A549 (cell line): ENCODE measurements at regions not wholly inside any gene's neighbourhood (a gene's known extent, or its start where the extent isn't known, plus 50 kb on each side); places are given as distances from the start of the nearest gene placed in this dataset.

Experiments
- ATAC-seq, 2 experiments: fragments of 200-7000 bp in 1 of 2; fragments of >200 bp in 1 of 2; cut with Nextera tagmentation in 1 of 2; cut with Tn5 transposase in 1 of 2; 3 replicates each; pipeline versions ENCODE4 v1.8.0 to v1.9.1; 2018 to 2020; ENCODE audit warnings: mild to moderate bottlenecking in 1 of 2, moderate library complexity in 1 of 2
- CTCF ChIA-PET: fragments of 300-600 bp; sonication (Branson Sonifier 250); formaldehyde crosslinking; extraction: SDS; loops from one replicate; lab custom pipeline; 2021; ENCODE audit warnings: antibody characterized with exemption, inconsistent platforms; lab: Yijun Ruan, JAX
- POLR2A ChIA-PET: fragments of 350-600 bp; formaldehyde crosslinking; extraction: SDS; loops from one replicate; lab custom pipeline; 2021; ENCODE audit warnings: antibody characterized with exemption, inconsistent platforms; lab: Yijun Ruan, JAX
- DNase-seq, 2 experiments: peaks; one replicate each; pipeline versions ENCODE4 v3.0.0 to v3.0.0-alpha.2; 2011 to 2016; ENCODE audit warnings: low read depth in 1 of 2, low spot score in 1 of 2
- FAIRE-seq: peaks from 2 replicates; lab custom pipeline; 2011; peaks lifted over from hg19 to GRCh38; lab: Jason Lieb, UNC
- H3K27ac ChIP-seq, 2 experiments: fragments of >200 bp; sonication (Bioruptor Twin); formaldehyde crosslinking; 3 replicates each; pipeline ENCODE4 v1.5.1; 2016 to 2017
- H3K4me1 ChIP-seq: fragments of >200 bp; sonication (Bioruptor Twin); formaldehyde crosslinking; 3 replicates; pipeline ENCODE4 v1.6.1; 2016
- H3K4me2 ChIP-seq: fragments of >200 bp; sonication (Bioruptor Twin); formaldehyde crosslinking; 3 replicates; pipeline ENCODE4 v1.6.1; 2016
- H3K4me3 ChIP-seq: fragments of >200 bp; sonication (Bioruptor Twin); formaldehyde crosslinking; 3 replicates; pipeline ENCODE4 v1.5.1; 2016
- H3K9me3 ChIP-seq: fragments of >200 bp; sonication (Bioruptor Twin); formaldehyde crosslinking; 3 replicates; pipeline ENCODE4 v1.6.1; 2016
- BHLHE40 ChIP-seq: IDR thresholded peaks from 2 replicates; pipeline ENCODE4 v1.6.1; 2012; ENCODE audit warnings: low read depth, low read length, inconsistent platforms
- CTCF ChIP-seq: fragments of >200 bp; sonication (Bioruptor Twin); formaldehyde crosslinking; IDR thresholded peaks from 3 replicates; pipeline ENCODE4 v1.5.1; 2016
- EHF ChIP-seq: fragments of 250-450 bp; sonication (Bioruptor Pico); IDR thresholded peaks from 2 replicates; pipeline ENCODE4 v1.5.0; 2020; ENCODE audit warnings: mild to moderate bottlenecking
- FOSB ChIP-seq: fragments of 250-450 bp; sonication (Bioruptor Pico); IDR thresholded peaks from 2 replicates; pipeline ENCODE4 v1.5.0; 2020; ENCODE audit warnings: mild to moderate bottlenecking, moderate library complexity
- FOSL2 ChIP-seq, 2 experiments: fragments of 450-650 bp in 1 of 2; fragments of >200 bp in 1 of 2; sonication (Bioruptor Twin) in 1 of 2; formaldehyde crosslinking; IDR thresholded peaks; 2 replicates each; pipeline versions ENCODE4 v1.5.0 to v1.6.1; 2016 to 2020; ENCODE audit warnings: mild to moderate bottlenecking in 1 of 2, moderate library complexity in 1 of 2
- GATA3 ChIP-seq: IDR thresholded peaks from 2 replicates; pipeline ENCODE4 v1.6.1; 2012; ENCODE audit warnings: borderline replicate concordance
- HDAC2 ChIP-seq: fragments of 200-600 bp; sonication (generic); IDR thresholded peaks from 2 replicates; pipeline ENCODE4 v1.6.1; 2016
- HMGXB4 ChIP-seq: fragments of 250-450 bp; sonication (Bioruptor Pico); IDR thresholded peaks from 2 replicates; pipeline ENCODE4 v1.5.0; 2021; ENCODE audit warnings: mild to moderate bottlenecking, moderate library complexity, borderline replicate concordance
- HOXA7 ChIP-seq: fragments of 250-450 bp; sonication (Bioruptor Pico); IDR thresholded peaks from 2 replicates; pipeline ENCODE4 v1.5.0; 2020; ENCODE audit warnings: mild to moderate bottlenecking, moderate library complexity
- HOXB13 ChIP-seq: fragments of 250-450 bp; sonication (Bioruptor Pico); IDR thresholded peaks from 2 replicates; pipeline ENCODE4 v1.5.0; 2020; ENCODE audit warnings: low read depth, mild to moderate bottlenecking, moderate library complexity
- JUN ChIP-seq, 2 experiments: fragments of >200 bp; sonication (Bioruptor Twin); formaldehyde crosslinking; IDR thresholded peaks; 2 replicates in 1 of 2; 3 replicates in 1 of 2; pipeline ENCODE4 v1.6.1; 2016 to 2017
- KDM1A ChIP-seq: fragments of 200-600 bp; sonication (generic); IDR thresholded peaks from 2 replicates; pipeline ENCODE4 v1.6.1; 2016; ENCODE audit warnings: low read depth, mild to moderate bottlenecking
- KDM5A ChIP-seq: fragments of 200-600 bp; sonication (generic); IDR thresholded peaks from 2 replicates; pipeline ENCODE4 v1.6.1; 2016; ENCODE audit warnings: antibody characterized with exemption, mild to moderate bottlenecking
- MAFK ChIP-seq: fragments of 450-650 bp; IDR thresholded peaks from 2 replicates; pipeline ENCODE4 v1.6.1; 2014; ENCODE audit not compliant: partially characterized antibody
- MAX ChIP-seq: IDR thresholded peaks from 2 replicates; pipeline ENCODE4 v1.6.1; 2012
- MAZ ChIP-seq: fragments of 150-350 bp; IDR thresholded peaks from 2 replicates; pipeline ENCODE4 v1.6.1; 2014; ENCODE audit warnings: antibody characterized with exemption, low read depth, low read length, borderline replicate concordance
- MYC ChIP-seq: IDR thresholded peaks from 2 replicates; pipeline ENCODE4 v1.6.1; 2012; ENCODE audit warnings: mild to moderate bottlenecking, inconsistent platforms, low read length, improper control_type of control experiment, borderline replicate concordance
- NFE2L2 ChIP-seq: fragments of 150-350 bp; conservative IDR thresholded peaks from 2 replicates; pipeline ENCODE4 v1.6.1; 2014; ENCODE audit warnings: low read length
- NPAS2 ChIP-seq: fragments of 250-450 bp; sonication (Bioruptor Pico); IDR thresholded peaks from 2 replicates; pipeline ENCODE4 v1.8.0; 2022; ENCODE audit warnings: mild to moderate bottlenecking, moderate library complexity, borderline replicate concordance
- PHF8 ChIP-seq: fragments of 200-600 bp; sonication (generic); IDR thresholded peaks from 2 replicates; pipeline ENCODE4 v1.6.1; 2016; ENCODE audit warnings: low read depth, mild to moderate bottlenecking, antibody characterized with exemption, moderate library complexity, borderline replicate concordance
- POLR2AphosphoS2 ChIP-seq: conservative IDR thresholded peaks from 2 replicates; pipeline ENCODE4 v1.6.1; 2012; ENCODE audit warnings: low read length, improper control_type of control experiment, inconsistent platforms
- RARB ChIP-seq: fragments of 250-450 bp; sonication (Bioruptor Pico); IDR thresholded peaks from 2 replicates; pipeline ENCODE4 v1.8.0; 2021; ENCODE audit warnings: mild to moderate bottlenecking, moderate library complexity
- RNF2 ChIP-seq: fragments of 200-600 bp; sonication (generic); IDR thresholded peaks from 2 replicates; pipeline ENCODE4 v1.6.1; 2016; ENCODE audit warnings: low read depth, mild to moderate bottlenecking, antibody characterized with exemption, moderate library complexity, borderline replicate concordance
- SMC3 ChIP-seq: fragments of >200 bp; sonication (Bioruptor Twin); formaldehyde crosslinking; IDR thresholded peaks from 3 replicates; pipeline ENCODE4 v1.6.1; 2018; ENCODE audit warnings: inconsistent platforms
- TP53 ChIP-seq: fragments of 250-450 bp; sonication (Bioruptor Pico); IDR thresholded peaks from 2 replicates; pipeline ENCODE4 v1.5.0; 2021; ENCODE audit warnings: mild to moderate bottlenecking, moderate library complexity
- ZNF302 ChIP-seq: fragments of 250-450 bp; sonication (Bioruptor Pico); IDR thresholded peaks from 2 replicates; pipeline ENCODE4 v1.9.0; 2021; ENCODE audit warnings: inconsistent platforms, mild to moderate bottlenecking, moderate library complexity
- ZSCAN20 ChIP-seq: fragments of 250-450 bp; sonication (Bioruptor Pico); IDR thresholded peaks from 2 replicates; pipeline ENCODE4 v1.8.0; 2022; ENCODE audit warnings: mild to moderate bottlenecking, moderate library complexity
- WGBS: methylation state at CpG from one replicate; pipeline ENCODE4 v1.1.6; 2017; ENCODE audit errors: missing lambda C conversion rate; 5-methylcytosine and 5-hydroxymethylcytosine counted together

GRCh38 chr7:94843553-94843952 is 63.8 kb upstream of the PPP1R9A start:
- TF ChIP-seq MAFK (no peak), HDAC2 (no peak), BHLHE40 (no peak), JUN (IDR thresholded peaks at IDR 0.05) (no peak), HOXB13 (CRISPR knock-in tag) (no peak), HMGXB4 (CRISPR knock-in tag) (no peak), FOSB (CRISPR knock-in tag) (no peak), HOXA7 (CRISPR knock-in tag) (no peak), POLR2AphosphoS2 (no peak), MYC (no peak), MAX (no peak)
- TF ChIP-seq, all 56 proteins: peak for 0
- CTCF ChIA-PET = no interaction called here
- H3K4me2 ChIP-seq = no peak overlapping the region
- no peak overlapping the region for H3K4me3 ChIP-seq
- ATAC-seq = no peak
- no peaks in the 10 kb centered on the region for H3K4me1 ChIP-seq
- H3K9me3 ChIP-seq = peaks cover 43% of the 10 kb centered on the region
- no peak for FAIRE-seq
- no peak overlapping the region for H3K27ac ChIP-seq
- WGBS = 31% methylated on average over 1 of the region's 1 CpG
- POLR2A ChIA-PET = no interaction called here
- no peak for DNase-seq

- DNase-seq (no peak), FAIRE-seq (no peak), ATAC-seq (no peak)
- POLR2A ChIA-PET = no interaction called here
- WGBS = 92% methylated on average over 2 of the region's 2 CpGs
- TF ChIP-seq ZNF302 (CRISPR knock-in tag) (no peak), GATA3 (no peak), NFE2L2 (no peak), KDM5A (no peak), EHF (CRISPR knock-in tag) (no peak), RNF2 (no peak), HOXA7 (CRISPR knock-in tag) (no peak), KDM1A (no peak), MAZ (no peak), RARB (CRISPR knock-in tag) (no peak), NPAS2 (CRISPR knock-in tag) (no peak), PHF8 (no peak), FOSL2 (IDR thresholded peaks at IDR 0.05) (no peak), FOSL2 (CRISPR knock-in tag; IDR thresholded peaks at IDR 0.05) (no peak), MAX (no peak), SMC3 (no peak), TP53 (CRISPR knock-in tag) (no peak), CTCF (no peak), ZSCAN20 (CRISPR knock-in tag) (no peak), HOXB13 (CRISPR knock-in tag) (no peak)
- no peak overlapping the region for H3K4me2 ChIP-seq
- H3K27ac ChIP-seq = no peak overlapping the region
- H3K4me1 ChIP-seq = no peaks in the 10 kb centered on the region
- CTCF ChIA-PET = no interaction called here
- H3K4me3 ChIP-seq = no peak overlapping the region
- H3K9me3 ChIP-seq = peaks cover 26% of the 10 kb centered on the region; the same call in 2 of the 3 replicates
These were observed 58.9 kb upstream of the PPP1R9A start for GRCh38 chr7:94848531-94848930.
